ENCODE measurements at regions not wholly inside any gene's neighbourhood (a gene's known extent, or its start where the extent isn't known, plus 50 kb on each side); places are given as distances from the start of the nearest gene placed in this dataset.

GRCh38 chr1:95982711-95983110, 738.9 kb upstream of the PTBP2 start:
- TF ChIP-seq, protein P1, sequence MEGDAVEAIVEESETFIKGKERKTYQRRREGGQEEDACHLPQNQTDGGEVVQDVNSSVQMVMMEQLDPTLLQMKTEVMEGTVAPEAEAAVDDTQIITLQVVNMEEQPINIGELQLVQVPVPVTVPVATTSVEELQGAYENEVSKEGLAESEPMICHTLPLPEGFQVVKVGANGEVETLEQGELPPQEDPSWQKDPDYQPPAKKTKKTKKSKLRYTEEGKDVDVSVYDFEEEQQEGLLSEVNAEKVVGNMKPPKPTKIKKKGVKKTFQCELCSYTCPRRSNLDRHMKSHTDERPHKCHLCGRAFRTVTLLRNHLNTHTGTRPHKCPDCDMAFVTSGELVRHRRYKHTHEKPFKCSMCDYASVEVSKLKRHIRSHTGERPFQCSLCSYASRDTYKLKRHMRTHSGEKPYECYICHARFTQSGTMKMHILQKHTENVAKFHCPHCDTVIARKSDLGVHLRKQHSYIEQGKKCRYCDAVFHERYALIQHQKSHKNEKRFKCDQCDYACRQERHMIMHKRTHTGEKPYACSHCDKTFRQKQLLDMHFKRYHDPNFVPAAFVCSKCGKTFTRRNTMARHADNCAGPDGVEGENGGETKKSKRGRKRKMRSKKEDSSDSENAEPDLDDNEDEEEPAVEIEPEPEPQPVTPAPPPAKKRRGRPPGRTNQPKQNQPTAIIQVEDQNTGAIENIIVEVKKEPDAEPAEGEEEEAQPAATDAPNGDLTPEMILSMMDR (IDR thresholded peaks at IDR 0.05), result no peak
- TF ChIP-seq EP300 (IDR thresholded peaks at IDR 0.05) (no peak), POLR2AphosphoS5 (IDR thresholded peaks at IDR 0.05) (no peak)

All from sigmoid colon (tissue), 4 donors.